MCF 10A (cell line): ENCODE measurements at regions not wholly inside any gene's neighbourhood (a gene's known extent, or its start where the extent isn't known, plus 50 kb on each side); places are given as distances from the start of the nearest gene placed in this dataset.

ENCODE experiments used
- BruUV-seq: library from RNA; stranded (reverse); fragments of 400-500 nt; replicated peaks from 2 replicates; lab custom pipeline; 2021; lab: Mats Ljungman, UMichigan
- CTCF ChIA-PET: fragments of 300-600 bp; sonication (Branson Sonifier 250); formaldehyde crosslinking; extraction: SDS; loops from one replicate; lab custom pipeline; 2021; ENCODE audit warnings: antibody characterized with exemption, inconsistent platforms; lab: Yijun Ruan, JAX
- POLR2A ChIA-PET: fragments of 300-600, 350-650 bp; sonication (Branson Sonifier 250); formaldehyde crosslinking; extraction: SDS; loops from one replicate; lab custom pipeline; 2020; ENCODE audit warnings: antibody characterized with exemption, inconsistent platforms; lab: Yijun Ruan, JAX
- DNase-seq: peaks from one replicate; pipeline ENCODE4 v3.0.0-alpha.2; 2018; ENCODE audit not compliant: unreplicated experiment
- H3K27ac Mint-ChIP-seq: one replicate; pipeline ENCODE4 v1.8.0; 2022; ENCODE audit warnings: mild to moderate bottlenecking, low read depth, mixed read lengths; ENCODE audit not compliant: unreplicated experiment
- H3K27me3 Mint-ChIP-seq: one replicate; pipeline ENCODE4 v1.8.0; 2022; ENCODE audit warnings: mixed read lengths; ENCODE audit not compliant: insufficient read depth, unreplicated experiment
- H3K36me3 Mint-ChIP-seq: one replicate; pipeline ENCODE4 v1.8.0; 2022; ENCODE audit warnings: mild to moderate bottlenecking, moderate library complexity, mixed read lengths; ENCODE audit not compliant: insufficient read depth, unreplicated experiment
- H3K4me1 Mint-ChIP-seq: one replicate; pipeline ENCODE4 v1.8.0; 2022; ENCODE audit warnings: mixed read lengths; ENCODE audit not compliant: insufficient read depth, unreplicated experiment
- H3K4me3 Mint-ChIP-seq: one replicate; pipeline ENCODE4 v1.8.0; 2022; ENCODE audit warnings: mild to moderate bottlenecking, moderate library complexity, mixed read lengths; ENCODE audit not compliant: unreplicated experiment
- H3K9me3 Mint-ChIP-seq: one replicate; pipeline ENCODE4 v1.8.0; 2022; ENCODE audit warnings: mixed read lengths; ENCODE audit not compliant: unreplicated experiment
- intact Hi-C: fragments of 100-400 bp; cut with micrococcal nuclease; formaldehyde crosslinking; loops from 2 replicates; pipeline ENCODE4 v1.14.1; 2022
- TF ChIP-seq, protein P1 (sequence below): fragments of 200-600 bp; IDR thresholded peaks from one replicate; pipeline ENCODE4 v1.8.0; 2022; ENCODE audit warnings: antibody characterized with exemption, mild to moderate bottlenecking; ENCODE audit not compliant: unreplicated experiment

DNA sequence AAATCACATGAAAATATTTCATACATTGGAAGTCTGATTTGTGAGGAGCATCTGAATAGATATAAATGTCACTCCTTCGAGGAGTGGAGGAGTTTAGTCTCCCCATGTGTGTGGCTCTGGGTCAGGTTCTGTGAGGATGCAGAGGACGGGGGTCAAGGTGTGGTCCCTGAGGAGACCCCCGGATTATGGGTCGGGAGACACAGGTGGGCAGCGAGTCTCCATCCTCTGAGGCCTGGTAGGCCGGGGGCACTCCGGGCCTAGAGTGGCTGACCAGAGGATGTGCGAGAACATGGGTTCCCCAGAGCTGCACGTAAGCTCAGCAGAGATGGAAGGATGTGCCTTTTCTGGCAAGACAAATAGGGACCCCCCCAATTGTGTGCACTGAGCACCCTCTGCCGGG is 93.4 kb upstream of the TCERG1L start:
- H3K27ac Mint-ChIP-seq = no peak overlapping the region
- H3K4me3 Mint-ChIP-seq = no peak overlapping the region
- peaks cover 13% of the 10 kb centered on the region for H3K9me3 Mint-ChIP-seq
- no peaks in the 10 kb centered on the region for H3K27me3 Mint-ChIP-seq
- intact Hi-C loops = no loop called here
- ChIA-PET CTCF (no interaction called here), POLR2A (no interaction called here)
- DNase-seq = no peak
- TF ChIP-seq, protein P1, sequence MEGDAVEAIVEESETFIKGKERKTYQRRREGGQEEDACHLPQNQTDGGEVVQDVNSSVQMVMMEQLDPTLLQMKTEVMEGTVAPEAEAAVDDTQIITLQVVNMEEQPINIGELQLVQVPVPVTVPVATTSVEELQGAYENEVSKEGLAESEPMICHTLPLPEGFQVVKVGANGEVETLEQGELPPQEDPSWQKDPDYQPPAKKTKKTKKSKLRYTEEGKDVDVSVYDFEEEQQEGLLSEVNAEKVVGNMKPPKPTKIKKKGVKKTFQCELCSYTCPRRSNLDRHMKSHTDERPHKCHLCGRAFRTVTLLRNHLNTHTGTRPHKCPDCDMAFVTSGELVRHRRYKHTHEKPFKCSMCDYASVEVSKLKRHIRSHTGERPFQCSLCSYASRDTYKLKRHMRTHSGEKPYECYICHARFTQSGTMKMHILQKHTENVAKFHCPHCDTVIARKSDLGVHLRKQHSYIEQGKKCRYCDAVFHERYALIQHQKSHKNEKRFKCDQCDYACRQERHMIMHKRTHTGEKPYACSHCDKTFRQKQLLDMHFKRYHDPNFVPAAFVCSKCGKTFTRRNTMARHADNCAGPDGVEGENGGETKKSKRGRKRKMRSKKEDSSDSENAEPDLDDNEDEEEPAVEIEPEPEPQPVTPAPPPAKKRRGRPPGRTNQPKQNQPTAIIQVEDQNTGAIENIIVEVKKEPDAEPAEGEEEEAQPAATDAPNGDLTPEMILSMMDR = no peak
- BruUV-seq = no TSS peak
- no peaks in the 10 kb centered on the region for H3K36me3 Mint-ChIP-seq
- H3K4me1 Mint-ChIP-seq = no peaks in the 10 kb centered on the region

DNA sequence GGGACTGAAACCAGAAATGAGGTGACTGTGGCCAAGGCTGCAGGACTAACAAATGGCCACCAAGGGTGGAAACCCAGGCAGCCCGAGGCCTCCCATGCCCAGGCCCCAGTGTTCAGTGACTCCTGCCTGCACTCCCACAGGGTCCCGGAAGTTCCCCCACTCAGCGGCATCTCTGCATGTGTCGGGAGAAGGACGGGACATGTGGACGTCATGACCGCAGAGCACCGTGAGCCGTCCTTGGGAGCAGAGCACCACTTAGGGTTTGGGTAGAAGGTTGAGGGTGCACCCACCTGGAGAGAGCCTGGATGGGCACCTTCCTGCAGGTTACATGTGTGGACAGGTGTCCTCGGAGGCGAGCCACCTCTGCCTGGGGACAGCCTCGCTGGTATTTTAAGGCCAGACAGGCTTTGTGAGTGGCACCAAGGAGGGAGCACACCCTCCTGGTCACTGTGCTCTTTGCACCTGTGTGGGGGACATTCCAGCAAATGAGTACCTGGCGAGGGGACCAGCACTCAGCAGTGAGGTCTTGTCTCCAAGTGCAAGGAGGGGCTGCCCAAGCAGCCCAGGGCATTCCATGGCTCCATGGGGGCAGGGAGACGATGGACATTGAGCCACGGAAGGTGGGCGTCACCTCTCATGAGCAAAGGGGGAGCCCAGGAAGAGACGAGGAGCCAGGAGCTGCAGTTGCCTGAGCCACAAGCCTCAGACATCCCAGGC is 95.3 kb upstream of the TCERG1L start:
- CTCF ChIA-PET = interaction anchor here (0.7 kb wide), 1 partner anchor 11 kb away, joined by 3 read pairs; no protein-coding TSS in a partner anchor
- Mint-ChIP-seq H3K27me3 (no peaks in the 10 kb centered on the region), H3K4me3 (no peak overlapping the region), H3K4me1 (no peaks in the 10 kb centered on the region), H3K27ac (no peak overlapping the region), H3K36me3 (no peaks in the 10 kb centered on the region), H3K9me3 (peaks cover 10% of the 10 kb centered on the region)
- BruUV-seq = no TSS peak
- TF ChIP-seq, protein P1 = no peak
- POLR2A ChIA-PET = no interaction called here
- intact Hi-C loops = no loop called here
- no peak for DNase-seq

DNA sequence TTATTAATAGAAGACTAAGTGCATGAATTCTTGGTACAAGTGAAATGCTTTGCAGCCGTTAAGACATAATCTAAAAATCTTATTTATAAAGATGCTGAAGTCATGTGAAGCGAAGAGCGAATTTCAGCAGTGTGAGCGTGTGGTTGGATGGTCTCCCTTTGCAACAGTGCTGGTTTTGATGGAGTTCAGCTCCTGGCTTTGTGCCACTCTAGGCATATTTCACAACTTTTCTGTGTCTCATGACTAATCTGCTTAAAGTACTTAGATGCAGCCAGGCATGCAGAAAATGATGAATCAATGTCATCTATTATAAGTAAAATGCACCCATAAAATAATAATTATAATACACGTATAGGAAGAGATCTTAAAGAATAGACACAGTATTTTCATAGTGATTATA is 107.2 kb upstream of the TCERG1L start:
- TF ChIP-seq, protein P1 = no peak
- intact Hi-C loops = no loop called here
- no peak for DNase-seq
- Mint-ChIP-seq H3K27ac (no peak overlapping the region), H3K4me3 (no peak overlapping the region), H3K9me3 (peaks cover 35% of the 10 kb centered on the region), H3K4me1 (no peaks in the 10 kb centered on the region), H3K27me3 (no peaks in the 10 kb centered on the region), H3K36me3 (no peaks in the 10 kb centered on the region)
- no TSS peak for BruUV-seq
- POLR2A ChIA-PET = no interaction called here
- CTCF ChIA-PET = interaction anchor here (0.8 kb wide), 1 partner anchor 12 kb away, joined by 3 read pairs; no protein-coding TSS in a partner anchor

DNA sequence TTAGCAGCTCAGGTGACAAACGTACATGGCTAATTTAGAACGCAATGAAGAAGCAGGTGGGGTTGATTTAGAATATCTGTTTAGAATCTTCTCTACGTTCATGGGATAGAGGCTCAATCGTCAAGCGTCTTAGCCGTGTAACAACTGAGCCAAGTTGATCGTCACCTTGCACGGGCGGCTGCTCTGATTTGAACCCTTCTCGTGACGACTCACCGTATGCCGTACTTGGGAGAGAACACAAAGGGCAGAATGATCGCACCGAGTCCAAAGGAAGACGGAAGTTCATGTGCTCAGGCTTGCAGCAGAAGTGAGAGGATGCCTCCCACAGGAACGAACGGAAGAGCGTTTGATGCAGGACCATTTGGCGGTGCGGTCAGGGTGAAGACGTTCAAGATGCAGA is 108.3 kb upstream of the TCERG1L start:
- BruUV-seq = no TSS peak
- intact Hi-C loops = no loop called here
- no peaks in the 10 kb centered on the region for H3K36me3 Mint-ChIP-seq
- POLR2A ChIA-PET = interaction anchor here (0.6 kb wide), 1 partner anchor 16 kb away, joined by 3 read pairs; no protein-coding TSS in a partner anchor
- H3K27ac Mint-ChIP-seq = no peak overlapping the region
- H3K4me3 Mint-ChIP-seq = no peak overlapping the region
- no peak for DNase-seq
- H3K9me3 Mint-ChIP-seq = peaks cover 37% of the 10 kb centered on the region
- CTCF ChIA-PET = interaction anchor here (0.6 kb wide), 1 partner anchor 64 kb away, joined by 3 read pairs; no protein-coding TSS in a partner anchor
- TF ChIP-seq, protein P1 = no peak
- H3K4me1 Mint-ChIP-seq = no peaks in the 10 kb centered on the region
- H3K27me3 Mint-ChIP-seq = no peaks in the 10 kb centered on the region
